ENCODE measurements at regions not wholly inside any gene's neighbourhood (a gene's known extent, or its start where the extent isn't known, plus 50 kb on each side); places are given as distances from the start of the nearest gene placed in this dataset.

DNA sequence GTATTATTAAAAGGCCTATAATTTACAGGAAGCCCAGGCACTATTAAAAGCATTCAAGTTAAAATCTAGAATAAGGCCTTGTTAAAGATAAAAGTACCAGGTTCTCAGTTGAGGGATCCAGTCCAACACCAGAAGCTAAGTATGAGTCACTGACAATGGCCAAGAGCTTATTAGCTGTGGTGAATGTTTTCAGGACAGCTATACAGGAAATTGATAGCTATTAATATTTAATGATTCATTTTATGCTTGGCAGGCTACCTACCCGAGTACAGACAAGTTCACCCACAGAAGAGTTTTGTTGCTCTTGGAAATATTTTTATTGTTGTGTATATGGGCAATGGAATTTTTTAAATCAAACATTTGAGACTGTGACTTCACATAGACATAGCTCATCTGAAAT is 729.6 kb upstream of the ZNF804A start:
- no peaks in the 10 kb centered on the region for H3F3A ChIP-seq (replicated peaks; ENCODE audit: low read depth)
- no peaks in the 10 kb centered on the region for H4K20me1 ChIP-seq (replicated peaks; ENCODE audit: insufficient read depth)
- no peaks in the 10 kb centered on the region for H3K9me2 ChIP-seq (ENCODE audit: insufficient read depth)
- DNase-seq (ENCODE audit: low spot score) (no peak), ATAC-seq (no peak)
- no peak for TF ChIP-seq ZNF331 (CRISPR knock-in tag; IDR thresholded peaks at IDR 0.05; ENCODE audit: low read depth)
- TF ChIP-seq, protein P1, sequence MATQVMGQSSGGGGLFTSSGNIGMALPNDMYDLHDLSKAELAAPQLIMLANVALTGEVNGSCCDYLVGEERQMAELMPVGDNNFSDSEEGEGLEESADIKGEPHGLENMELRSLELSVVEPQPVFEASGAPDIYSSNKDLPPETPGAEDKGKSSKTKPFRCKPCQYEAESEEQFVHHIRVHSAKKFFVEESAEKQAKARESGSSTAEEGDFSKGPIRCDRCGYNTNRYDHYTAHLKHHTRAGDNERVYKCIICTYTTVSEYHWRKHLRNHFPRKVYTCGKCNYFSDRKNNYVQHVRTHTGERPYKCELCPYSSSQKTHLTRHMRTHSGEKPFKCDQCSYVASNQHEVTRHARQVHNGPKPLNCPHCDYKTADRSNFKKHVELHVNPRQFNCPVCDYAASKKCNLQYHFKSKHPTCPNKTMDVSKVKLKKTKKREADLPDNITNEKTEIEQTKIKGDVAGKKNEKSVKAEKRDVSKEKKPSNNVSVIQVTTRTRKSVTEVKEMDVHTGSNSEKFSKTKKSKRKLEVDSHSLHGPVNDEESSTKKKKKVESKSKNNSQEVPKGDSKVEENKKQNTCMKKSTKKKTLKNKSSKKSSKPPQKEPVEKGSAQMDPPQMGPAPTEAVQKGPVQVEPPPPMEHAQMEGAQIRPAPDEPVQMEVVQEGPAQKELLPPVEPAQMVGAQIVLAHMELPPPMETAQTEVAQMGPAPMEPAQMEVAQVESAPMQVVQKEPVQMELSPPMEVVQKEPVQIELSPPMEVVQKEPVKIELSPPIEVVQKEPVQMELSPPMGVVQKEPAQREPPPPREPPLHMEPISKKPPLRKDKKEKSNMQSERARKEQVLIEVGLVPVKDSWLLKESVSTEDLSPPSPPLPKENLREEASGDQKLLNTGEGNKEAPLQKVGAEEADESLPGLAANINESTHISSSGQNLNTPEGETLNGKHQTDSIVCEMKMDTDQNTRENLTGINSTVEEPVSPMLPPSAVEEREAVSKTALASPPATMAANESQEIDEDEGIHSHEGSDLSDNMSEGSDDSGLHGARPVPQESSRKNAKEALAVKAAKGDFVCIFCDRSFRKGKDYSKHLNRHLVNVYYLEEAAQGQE (IDR thresholded peaks at IDR 0.05; ENCODE audit: unreplicated experiment): no peak
- TF ChIP-seq EZH2 (IDR thresholded peaks at IDR 0.05; ENCODE audit: low read depth, unreplicated experiment): no peak
- no peak for TF ChIP-seq EZH2phosphoT487 (IDR thresholded peaks at IDR 0.05; ENCODE audit: unreplicated experiment)
- TF ChIP-seq CREB1 (CRISPR knock-in tag; IDR thresholded peaks at IDR 0.05; ENCODE audit: low read depth): no peak
- no peak for TF ChIP-seq ZNF114 (CRISPR knock-in tag; IDR thresholded peaks at IDR 0.05)
- TF ChIP-seq, protein P2, sequence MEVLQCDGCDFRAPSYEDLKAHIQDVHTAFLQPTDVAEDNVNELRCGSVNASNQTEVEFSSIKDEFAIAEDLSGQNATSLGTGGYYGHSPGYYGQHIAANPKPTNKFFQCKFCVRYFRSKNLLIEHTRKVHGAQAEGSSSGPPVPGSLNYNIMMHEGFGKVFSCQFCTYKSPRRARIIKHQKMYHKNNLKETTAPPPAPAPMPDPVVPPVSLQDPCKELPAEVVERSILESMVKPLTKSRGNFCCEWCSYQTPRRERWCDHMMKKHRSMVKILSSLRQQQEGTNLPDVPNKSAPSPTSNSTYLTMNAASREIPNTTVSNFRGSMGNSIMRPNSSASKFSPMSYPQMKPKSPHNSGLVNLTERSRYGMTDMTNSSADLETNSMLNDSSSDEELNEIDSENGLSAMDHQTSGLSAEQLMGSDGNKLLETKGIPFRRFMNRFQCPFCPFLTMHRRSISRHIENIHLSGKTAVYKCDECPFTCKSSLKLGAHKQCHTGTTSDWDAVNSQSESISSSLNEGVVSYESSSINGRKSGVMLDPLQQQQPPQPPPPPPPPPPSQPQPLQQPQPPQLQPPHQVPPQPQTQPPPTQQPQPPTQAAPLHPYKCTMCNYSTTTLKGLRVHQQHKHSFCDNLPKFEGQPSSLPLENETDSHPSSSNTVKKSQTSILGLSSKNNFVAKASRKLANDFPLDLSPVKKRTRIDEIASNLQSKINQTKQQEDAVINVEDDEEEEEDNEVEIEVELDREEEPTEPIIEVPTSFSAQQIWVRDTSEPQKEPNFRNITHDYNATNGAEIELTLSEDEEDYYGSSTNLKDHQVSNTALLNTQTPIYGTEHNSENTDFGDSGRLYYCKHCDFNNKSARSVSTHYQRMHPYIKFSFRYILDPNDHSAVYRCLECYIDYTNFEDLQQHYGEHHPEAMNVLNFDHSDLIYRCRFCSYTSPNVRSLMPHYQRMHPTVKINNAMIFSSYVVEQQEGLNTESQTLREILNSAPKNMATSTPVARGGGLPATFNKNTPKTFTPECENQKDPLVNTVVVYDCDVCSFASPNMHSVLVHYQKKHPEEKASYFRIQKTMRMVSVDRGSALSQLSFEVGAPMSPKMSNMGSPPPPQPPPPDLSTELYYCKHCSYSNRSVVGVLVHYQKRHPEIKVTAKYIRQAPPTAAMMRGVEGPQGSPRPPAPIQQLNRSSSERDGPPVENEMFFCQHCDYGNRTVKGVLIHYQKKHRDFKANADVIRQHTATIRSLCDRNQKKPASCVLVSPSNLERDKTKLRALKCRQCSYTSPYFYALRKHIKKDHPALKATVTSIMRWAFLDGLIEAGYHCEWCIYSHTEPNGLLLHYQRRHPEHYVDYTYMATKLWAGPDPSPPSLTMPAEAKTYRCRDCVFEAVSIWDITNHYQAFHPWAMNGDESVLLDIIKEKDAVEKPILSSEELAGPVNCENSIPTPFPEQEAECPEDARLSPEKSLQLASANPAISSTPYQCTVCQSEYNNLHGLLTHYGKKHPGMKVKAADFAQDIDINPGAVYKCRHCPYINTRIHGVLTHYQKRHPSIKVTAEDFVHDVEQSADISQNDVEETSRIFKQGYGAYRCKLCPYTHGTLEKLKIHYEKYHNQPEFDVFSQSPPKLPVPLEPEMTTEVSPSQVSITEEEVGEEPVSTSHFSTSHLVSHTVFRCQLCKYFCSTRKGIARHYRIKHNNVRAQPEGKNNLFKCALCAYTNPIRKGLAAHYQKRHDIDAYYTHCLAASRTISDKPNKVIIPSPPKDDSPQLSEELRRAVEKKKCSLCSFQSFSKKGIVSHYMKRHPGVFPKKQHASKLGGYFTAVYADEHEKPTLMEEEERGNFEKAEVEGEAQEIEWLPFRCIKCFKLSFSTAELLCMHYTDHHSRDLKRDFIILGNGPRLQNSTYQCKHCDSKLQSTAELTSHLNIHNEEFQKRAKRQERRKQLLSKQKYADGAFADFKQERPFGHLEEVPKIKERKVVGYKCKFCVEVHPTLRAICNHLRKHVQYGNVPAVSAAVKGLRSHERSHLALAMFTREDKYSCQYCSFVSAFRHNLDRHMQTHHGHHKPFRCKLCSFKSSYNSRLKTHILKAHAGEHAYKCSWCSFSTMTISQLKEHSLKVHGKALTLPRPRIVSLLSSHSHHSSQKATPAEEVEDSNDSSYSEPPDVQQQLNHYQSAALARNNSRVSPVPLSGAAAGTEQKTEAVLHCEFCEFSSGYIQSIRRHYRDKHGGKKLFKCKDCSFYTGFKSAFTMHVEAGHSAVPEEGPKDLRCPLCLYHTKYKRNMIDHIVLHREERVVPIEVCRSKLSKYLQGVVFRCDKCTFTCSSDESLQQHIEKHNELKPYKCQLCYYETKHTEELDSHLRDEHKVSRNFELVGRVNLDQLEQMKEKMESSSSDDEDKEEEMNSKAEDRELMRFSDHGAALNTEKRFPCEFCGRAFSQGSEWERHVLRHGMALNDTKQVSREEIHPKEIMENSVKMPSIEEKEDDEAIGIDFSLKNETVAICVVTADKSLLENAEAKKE (CRISPR knock-in tag; IDR thresholded peaks at IDR 0.05): no peak
- Mint-ChIP-seq H3K9me3 (no peaks in the 10 kb centered on the region), H3K36me3 (ENCODE audit: low read depth) (no peaks in the 10 kb centered on the region), H3K27me3 (ENCODE audit: insufficient read depth, low read depth, poor library complexity) (no peaks in the 10 kb centered on the region), H3K4me3 (no peak overlapping the region), H3K27ac (no peak overlapping the region), H3K4me1 (no peaks in the 10 kb centered on the region)
- no peak overlapping the region for H3K4me3 ChIP-seq
- H3K27me3 ChIP-seq (ENCODE audit: insufficient read depth): no peaks in the 10 kb centered on the region
- no peak overlapping the region for H3K27ac ChIP-seq (ENCODE audit: low read depth)
- H3K36me3 ChIP-seq (ENCODE audit: insufficient read depth): no peaks in the 10 kb centered on the region
- no peak overlapping the region for H2AFZ ChIP-seq
- H3K4me2 ChIP-seq: no peak overlapping the region
- H3K4me1 ChIP-seq (ENCODE audit: insufficient read depth): no peaks in the 10 kb centered on the region
- no peaks in the 10 kb centered on the region for H3K79me2 ChIP-seq (replicated peaks; ENCODE audit: insufficient read depth)

Measured in GM23338 (cell line).